ENCODE measurements at regions not wholly inside any gene's neighbourhood (a gene's known extent, or its start where the extent isn't known, plus 50 kb on each side); places are given as distances from the start of the nearest gene placed in this dataset.

DNA sequence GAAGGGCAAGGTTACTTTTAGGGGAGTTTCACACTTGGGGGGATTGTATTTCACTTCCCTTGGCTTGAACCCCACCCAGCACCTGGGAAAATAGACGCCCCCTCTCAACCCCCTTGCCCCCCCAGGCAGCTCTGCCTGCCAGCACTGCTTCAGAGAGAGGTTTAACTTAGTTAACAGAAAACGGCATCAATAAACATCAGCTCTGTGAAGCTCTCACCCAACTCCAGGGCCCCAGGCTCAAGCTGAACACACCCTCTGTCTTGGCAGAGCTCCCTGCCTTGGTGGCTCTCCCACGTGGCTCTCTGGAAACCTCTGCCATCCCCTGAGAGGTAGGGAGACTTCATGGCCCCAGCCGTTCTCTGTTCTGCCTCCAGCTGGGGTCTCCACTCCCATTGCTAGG, 244.1 kb downstream of the ACKR3 start:
- CTCF ChIA-PET: no interaction called here
- no peak overlapping the region for H3K27ac ChIP-seq
- TF ChIP-seq, protein P1, sequence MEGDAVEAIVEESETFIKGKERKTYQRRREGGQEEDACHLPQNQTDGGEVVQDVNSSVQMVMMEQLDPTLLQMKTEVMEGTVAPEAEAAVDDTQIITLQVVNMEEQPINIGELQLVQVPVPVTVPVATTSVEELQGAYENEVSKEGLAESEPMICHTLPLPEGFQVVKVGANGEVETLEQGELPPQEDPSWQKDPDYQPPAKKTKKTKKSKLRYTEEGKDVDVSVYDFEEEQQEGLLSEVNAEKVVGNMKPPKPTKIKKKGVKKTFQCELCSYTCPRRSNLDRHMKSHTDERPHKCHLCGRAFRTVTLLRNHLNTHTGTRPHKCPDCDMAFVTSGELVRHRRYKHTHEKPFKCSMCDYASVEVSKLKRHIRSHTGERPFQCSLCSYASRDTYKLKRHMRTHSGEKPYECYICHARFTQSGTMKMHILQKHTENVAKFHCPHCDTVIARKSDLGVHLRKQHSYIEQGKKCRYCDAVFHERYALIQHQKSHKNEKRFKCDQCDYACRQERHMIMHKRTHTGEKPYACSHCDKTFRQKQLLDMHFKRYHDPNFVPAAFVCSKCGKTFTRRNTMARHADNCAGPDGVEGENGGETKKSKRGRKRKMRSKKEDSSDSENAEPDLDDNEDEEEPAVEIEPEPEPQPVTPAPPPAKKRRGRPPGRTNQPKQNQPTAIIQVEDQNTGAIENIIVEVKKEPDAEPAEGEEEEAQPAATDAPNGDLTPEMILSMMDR (conservative IDR thresholded peaks at IDR 0.05; ENCODE audit: low read depth): no peak
- POLR2A ChIA-PET (ENCODE audit: low non-redundant PET): no interaction called here
- no peak for DNase-seq (ENCODE audit: low spot score)

- ChIA-PET CTCF (no interaction called here), POLR2A (ENCODE audit: low non-redundant PET) (no interaction called here)
- DNase-seq (ENCODE audit: low spot score): no peak
- no peak overlapping the region for H3K27ac ChIP-seq
- TF ChIP-seq, protein P1 (conservative IDR thresholded peaks at IDR 0.05; ENCODE audit: low read depth): no peak
These were observed 245.0 kb downstream of the ACKR3 start for GRCh38 chr2:236814593-236814992.

DNA sequence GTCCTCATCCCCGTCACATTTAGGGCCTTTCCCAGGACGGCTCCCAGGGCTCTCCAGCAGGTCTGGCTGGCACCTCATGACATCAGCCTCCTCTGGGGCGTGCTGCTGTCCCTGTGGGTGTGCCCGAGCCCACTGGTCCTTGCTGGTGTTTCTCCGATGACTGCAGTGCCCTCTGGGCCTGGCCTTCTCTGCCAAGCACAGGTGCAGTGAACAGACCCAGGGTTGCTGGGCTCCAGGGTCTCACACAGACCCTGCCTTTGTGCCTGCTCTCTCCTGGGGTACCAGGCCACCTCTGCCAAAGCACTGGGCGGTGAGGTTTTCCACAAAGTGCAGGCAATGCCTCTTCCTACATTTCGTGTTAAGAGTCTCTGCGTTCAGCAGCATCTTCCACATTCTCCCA, 246.1 kb downstream of the ACKR3 start:
- H3K27ac ChIP-seq: no peak overlapping the region
- TF ChIP-seq, protein P1 (conservative IDR thresholded peaks at IDR 0.05; ENCODE audit: low read depth): no peak
- POLR2A ChIA-PET (ENCODE audit: low non-redundant PET): no interaction called here
- no peak for DNase-seq (ENCODE audit: low spot score)
- CTCF ChIA-PET: no interaction called here

DNA sequence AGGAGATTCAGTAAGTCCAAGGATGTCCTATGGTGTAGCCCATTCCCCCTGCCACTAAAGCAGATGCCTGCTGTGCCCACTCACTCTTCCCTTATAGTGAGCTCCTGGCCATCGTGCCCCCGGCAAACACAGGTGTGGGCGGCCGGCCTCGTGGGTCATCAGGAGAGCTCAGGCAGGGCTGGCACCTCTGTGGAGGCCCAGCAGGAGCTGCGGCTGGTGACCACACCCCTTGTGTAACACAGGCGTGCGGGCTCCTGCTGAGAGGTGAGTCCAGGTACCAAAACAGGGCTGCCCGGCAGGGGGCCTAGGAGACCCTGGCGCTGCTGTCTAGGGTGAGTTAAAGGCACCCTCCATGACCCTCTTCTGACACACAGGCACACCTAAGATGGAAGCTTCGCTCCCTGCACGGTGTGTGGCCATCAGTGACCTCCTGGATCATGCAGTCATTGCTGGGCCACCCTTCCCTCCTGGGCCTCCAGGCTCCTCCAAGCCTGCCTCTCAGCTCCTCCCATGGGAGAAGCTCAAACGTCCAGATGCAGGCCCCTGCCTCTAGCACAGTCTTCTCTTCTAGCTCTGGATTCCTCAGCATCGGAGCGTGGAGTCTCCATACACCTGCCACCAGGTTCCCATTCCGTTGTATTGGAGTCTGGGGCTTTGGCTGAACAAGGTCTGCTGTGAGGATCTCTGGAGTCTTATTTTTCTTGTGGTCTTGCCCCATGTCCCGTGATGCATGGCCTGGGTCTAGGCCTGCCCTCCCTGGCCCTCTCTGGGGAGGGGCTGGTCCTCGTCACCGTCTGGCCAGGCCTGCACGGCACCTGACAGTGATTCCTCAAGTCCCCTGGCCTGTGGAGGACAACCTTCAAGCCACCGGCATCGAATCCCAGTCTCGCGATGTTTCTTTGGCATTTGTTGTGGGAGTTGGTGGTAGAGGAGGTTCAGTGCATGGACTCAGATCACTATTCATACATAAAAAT, 246.9 kb downstream of the ACKR3 start:
- no peak for DNase-seq (ENCODE audit: low spot score)
- CTCF ChIA-PET: no interaction called here
- H3K27ac ChIP-seq: no peak overlapping the region
- TF ChIP-seq, protein P1 (conservative IDR thresholded peaks at IDR 0.05; ENCODE audit: low read depth): no peak
- POLR2A ChIA-PET (ENCODE audit: low non-redundant PET): no interaction called here

GRCh38 chr2:236818281-236819045, 248.8 kb downstream of the ACKR3 start:
- ChIA-PET CTCF (no interaction called here), POLR2A (ENCODE audit: low non-redundant PET) (no interaction called here)
- no peak for DNase-seq (ENCODE audit: low spot score)
- no peak overlapping the region for H3K27ac ChIP-seq
- TF ChIP-seq, protein P1 (conservative IDR thresholded peaks at IDR 0.05; ENCODE audit: low read depth): no peak

DNA sequence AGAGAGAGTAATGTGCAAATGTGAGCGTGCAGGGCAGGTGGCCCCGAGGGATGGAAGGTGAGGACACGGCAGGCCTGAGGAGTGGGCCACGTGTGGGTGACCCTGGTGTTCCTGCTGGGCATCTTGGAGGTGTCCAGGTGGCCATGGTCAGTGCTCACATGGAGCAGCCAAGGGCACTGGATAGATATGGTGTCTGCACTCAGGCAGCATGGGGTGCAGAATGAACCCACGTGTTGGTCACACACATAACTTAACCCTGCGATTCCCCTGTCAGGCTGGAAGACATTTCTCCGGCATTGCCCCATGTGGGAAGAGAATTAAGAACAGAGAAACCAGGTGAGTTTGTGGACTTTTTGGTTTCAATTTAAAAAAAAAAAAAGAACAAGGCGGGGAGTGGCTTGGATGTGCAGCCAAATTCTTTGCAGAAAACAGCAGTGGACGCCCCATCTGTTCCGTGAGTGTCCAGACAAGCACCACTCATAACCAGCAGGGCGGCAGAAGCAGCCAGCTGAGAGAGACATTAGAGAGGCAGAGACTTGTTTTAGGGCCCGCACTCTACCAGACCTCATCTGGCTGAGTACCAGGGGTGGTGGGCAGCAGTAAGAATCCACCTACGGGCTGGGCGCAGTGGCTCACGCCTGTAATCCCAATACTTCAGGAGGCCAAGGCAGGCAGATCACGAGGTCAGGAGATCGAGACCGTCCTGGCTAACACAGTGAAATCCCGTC, 249.8 kb downstream of the ACKR3 start:
- CTCF ChIA-PET: interaction anchor here (0.6 to 0.7 kb wide), 2 partner anchors 230 to 462 kb away, joined by 3 to 5 read pairs; no protein-coding TSS in a partner anchor
- H3K27ac ChIP-seq: no peak overlapping the region
- DNase-seq (ENCODE audit: low spot score): no peak
- POLR2A ChIA-PET (ENCODE audit: low non-redundant PET): no interaction called here
- TF ChIP-seq, protein P1 (conservative IDR thresholded peaks at IDR 0.05; ENCODE audit: low read depth): no peak
